DOHH2 (cell line): ENCODE measurements at regions not wholly inside any gene's neighbourhood (a gene's known extent, or its start where the extent isn't known, plus 50 kb on each side); places are given as distances from the start of the nearest gene placed in this dataset.

Source experiments
- H3F3A ChIP-seq: fragments of 200-600 bp; sonication (generic), shearing (Covaris generic); 2 replicates; pipeline ENCODE4 v1.6.0; 2016; ENCODE audit warnings: antibody characterized with exemption, mild to moderate bottlenecking; ENCODE audit not compliant: control insufficient read depth, insufficient read depth
- H3K27ac ChIP-seq: fragments of 200-600 bp; sonication (generic); 2 replicates; pipeline ENCODE4 v1.5.1; 2014; ENCODE audit warnings: low read depth, mild to moderate bottlenecking, low read length, moderate library complexity
- H3K27me3 ChIP-seq: fragments of 200-600 bp; sonication (generic); 2 replicates; pipeline ENCODE4 v1.6.1; 2014; ENCODE audit warnings: mild to moderate bottlenecking, low read length, mixed read lengths; ENCODE audit not compliant: control insufficient read depth
- H3K36me3 ChIP-seq: fragments of 200-600 bp; sonication (generic); 2 replicates; pipeline ENCODE4 v1.6.1; 2014; ENCODE audit warnings: mild to moderate bottlenecking, low read length, moderate library complexity, mixed read lengths; ENCODE audit not compliant: control insufficient read depth
- H3K4me1 ChIP-seq: fragments of 200-600 bp; sonication (generic); 2 replicates; pipeline ENCODE4 v1.6.1; 2014; ENCODE audit warnings: mild to moderate bottlenecking, low read length, mixed read lengths; ENCODE audit not compliant: control insufficient read depth
- H3K4me2 ChIP-seq: fragments of 200-600 bp; sonication (generic); 2 replicates; pipeline ENCODE4 v1.6.0; 2014; ENCODE audit warnings: mild to moderate bottlenecking, low read length, moderate library complexity
- H3K4me3 ChIP-seq: fragments of 200-600 bp; sonication (generic); 2 replicates; pipeline ENCODE4 v1.5.1; 2014; ENCODE audit warnings: mild to moderate bottlenecking, low read length, mixed read lengths
- H3K79me2 ChIP-seq: fragments of 200-600 bp; sonication (generic); 2 replicates; pipeline ENCODE4 v1.6.1; 2014; ENCODE audit warnings: mild to moderate bottlenecking, low read length, mixed read lengths; ENCODE audit not compliant: control insufficient read depth
- H3K9me2 ChIP-seq: fragments of 200-600 bp; sonication (generic); replicated peaks from 2 replicates; pipeline ENCODE4 v1.6.1; 2014; ENCODE audit warnings: mild to moderate bottlenecking, low read length, mixed read lengths; ENCODE audit not compliant: control insufficient read depth
- H3K9me3 ChIP-seq: fragments of 200-600 bp; sonication (generic); 2 replicates; pipeline ENCODE4 v1.6.1; 2014; ENCODE audit warnings: antibody characterized with exemption, low read length, mixed read lengths; ENCODE audit not compliant: control insufficient read depth, insufficient read depth
- H4K20me1 ChIP-seq: fragments of 200-600 bp; sonication (generic); 2 replicates; pipeline ENCODE4 v1.6.0; 2014; ENCODE audit warnings: low read depth, mild to moderate bottlenecking, antibody characterized with exemption, low read length, moderate library complexity; ENCODE audit not compliant: control insufficient read depth, insufficient read depth
- CTCF ChIP-seq: fragments of 200-600 bp; sonication (generic); IDR thresholded peaks from one replicate; pipeline ENCODE4 v1.5.1; 2014; ENCODE audit warnings: antibody characterized with exemption, mild to moderate bottlenecking, low read depth, low read length; ENCODE audit not compliant: poor library complexity, severe bottlenecking
- EZH2phosphoT487 ChIP-seq: fragments of 200-600 bp; sonication (generic); IDR thresholded peaks from 2 replicates; pipeline ENCODE4 v1.6.1; 2017; ENCODE audit warnings: borderline replicate concordance, mild to moderate bottlenecking, antibody characterized with exemption, low read length, moderate library complexity, mixed read lengths

- H3K4me2 ChIP-seq = no peak overlapping the region
- no peaks in the 10 kb centered on the region for H3K9me3 ChIP-seq
- no peaks in the 10 kb centered on the region for H3K27me3 ChIP-seq
- TF ChIP-seq CTCF = no peak
- no peak for TF ChIP-seq EZH2phosphoT487
- no peak overlapping the region for H3K27ac ChIP-seq
- no peaks in the 10 kb centered on the region for H3F3A ChIP-seq
- H3K36me3 ChIP-seq = no peaks in the 10 kb centered on the region
- no peaks in the 10 kb centered on the region for H3K79me2 ChIP-seq
- H3K9me2 ChIP-seq = no peaks in the 10 kb centered on the region
- H3K4me1 ChIP-seq = no peaks in the 10 kb centered on the region
- H4K20me1 ChIP-seq = no peaks in the 10 kb centered on the region
- no peak overlapping the region for H3K4me3 ChIP-seq
These were observed 1389.3 kb upstream of the ALCAM start for GRCh38 chr3:103977417-103977816.

GRCh38 chr3:103991461-103992115 is 1375.1 kb upstream of the ALCAM start:
- Histone ChIP-seq H3K9me3 (no peaks in the 10 kb centered on the region), H3K79me2 (no peaks in the 10 kb centered on the region), H3K27ac (no peak overlapping the region), H4K20me1 (no peaks in the 10 kb centered on the region), H3F3A (no peaks in the 10 kb centered on the region), H3K36me3 (no peaks in the 10 kb centered on the region), H3K4me2 (no peak overlapping the region), H3K27me3 (no peaks in the 10 kb centered on the region), H3K9me2 (no peaks in the 10 kb centered on the region), H3K4me3 (no peak overlapping the region), H3K4me1 (no peaks in the 10 kb centered on the region)
- TF ChIP-seq CTCF (peak; percentile 55), EZH2phosphoT487 (no peak)

GRCh38 chr3:103992469-103992868 is 1374.2 kb upstream of the ALCAM start:
- H3K4me1 ChIP-seq = no peaks in the 10 kb centered on the region
- no peak overlapping the region for H3K27ac ChIP-seq
- H3K79me2 ChIP-seq = no peaks in the 10 kb centered on the region
- TF ChIP-seq EZH2phosphoT487 = no peak
- no peak for TF ChIP-seq CTCF
- no peaks in the 10 kb centered on the region for H3F3A ChIP-seq
- no peak overlapping the region for H3K4me2 ChIP-seq
- no peaks in the 10 kb centered on the region for H3K9me2 ChIP-seq
- H3K36me3 ChIP-seq = no peaks in the 10 kb centered on the region
- no peak overlapping the region for H3K4me3 ChIP-seq
- H3K27me3 ChIP-seq = no peaks in the 10 kb centered on the region
- H4K20me1 ChIP-seq = no peaks in the 10 kb centered on the region
- no peaks in the 10 kb centered on the region for H3K9me3 ChIP-seq
